Retina (tissue), 1 donor: ENCODE measurements at regions not wholly inside any gene's neighbourhood (a gene's known extent, or its start where the extent isn't known, plus 50 kb on each side); places are given as distances from the start of the nearest gene placed in this dataset.

ENCODE experiments used
- DNase-seq: peaks from one replicate; pipeline ENCODE4 v3.0.0-alpha.2; 2016

DNA sequence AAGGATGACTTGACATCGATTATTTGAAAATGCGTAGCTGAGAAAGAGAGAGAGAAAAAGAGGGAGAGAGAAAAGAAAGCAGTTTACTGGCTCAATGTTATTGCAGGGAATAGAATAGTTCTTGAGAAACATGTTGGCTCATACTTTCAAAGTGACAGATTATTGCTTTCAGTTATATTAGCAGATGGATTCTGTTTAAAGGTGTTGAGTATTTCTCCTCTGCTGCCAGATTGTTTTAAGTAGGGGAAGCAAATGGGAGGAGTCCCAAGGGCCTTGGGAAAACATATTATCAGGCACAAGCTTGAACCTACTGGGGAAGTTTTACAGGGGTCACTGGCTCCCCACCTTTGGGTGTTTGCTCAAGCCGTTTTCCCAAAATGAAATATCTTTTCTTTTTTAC is 203.8 kb upstream of the SRRM4 start:
- DNase-seq, result no peak

GRCh38 chr12:118778077-118778476 is 203.3 kb upstream of the SRRM4 start:
- no peak for DNase-seq

DNA sequence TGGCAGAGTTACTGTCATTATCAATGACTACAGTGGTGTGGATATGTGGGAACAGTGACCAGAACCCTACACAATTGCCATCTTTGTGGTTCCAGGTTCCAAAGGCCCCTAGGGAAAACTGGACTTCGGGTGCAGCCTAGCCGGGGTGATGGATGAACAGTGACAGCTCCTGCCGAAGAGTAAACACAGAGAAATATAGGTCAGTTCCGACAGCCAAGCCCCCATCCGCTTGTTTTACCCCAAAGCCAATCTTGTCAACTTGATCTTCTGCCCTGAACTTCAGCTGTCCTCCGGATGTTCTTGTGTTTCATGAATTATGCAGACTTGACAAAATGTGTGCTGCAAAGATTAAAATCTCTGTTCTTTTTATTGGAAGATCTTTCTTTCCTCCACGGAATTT is 200.4 kb upstream of the SRRM4 start:
- DNase-seq, result peak; percentile 73

DNA sequence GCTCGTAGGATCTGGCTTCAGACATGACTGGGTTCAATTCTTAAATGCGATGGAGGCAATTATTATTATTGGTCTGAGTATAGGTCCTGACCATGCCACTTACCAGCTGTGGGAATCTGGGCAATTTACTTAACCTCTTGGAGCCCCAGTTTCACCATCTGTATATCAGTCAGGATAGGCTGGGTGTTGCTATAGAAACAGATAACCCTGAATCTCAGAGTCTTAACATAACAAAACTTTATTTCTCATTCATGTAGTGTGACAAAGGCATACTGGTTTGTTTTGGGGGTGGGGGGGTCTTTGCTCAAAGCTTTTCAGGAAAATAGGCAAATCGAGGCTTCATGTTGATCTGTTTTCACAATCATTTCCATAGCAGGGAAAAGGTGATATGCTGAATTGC is 199.6 kb upstream of the SRRM4 start:
- no peak for DNase-seq

- no peak for DNase-seq
Measured at GRCh38 chr12:118783703-118784102, 197.6 kb upstream of the SRRM4 start.

DNA sequence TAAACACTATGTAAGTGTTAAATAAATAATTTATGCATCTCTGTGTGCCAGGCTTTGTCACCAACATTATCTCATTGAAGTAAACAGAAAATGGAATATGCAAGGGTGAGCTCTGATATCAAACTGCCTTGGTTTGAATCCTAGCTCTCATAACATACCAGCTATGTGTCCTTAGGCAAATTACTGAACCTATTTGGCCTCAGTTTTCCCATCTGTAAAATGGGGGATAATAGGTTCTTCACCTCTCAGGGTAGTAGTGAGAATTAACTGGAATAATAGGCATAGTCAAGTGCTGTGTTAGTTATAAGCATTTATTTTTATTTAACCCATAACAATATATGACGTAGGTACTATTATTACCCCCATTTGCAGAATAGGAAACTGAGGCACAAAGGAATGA is 190.8 kb upstream of the SRRM4 start:
- no peak for DNase-seq

DNA sequence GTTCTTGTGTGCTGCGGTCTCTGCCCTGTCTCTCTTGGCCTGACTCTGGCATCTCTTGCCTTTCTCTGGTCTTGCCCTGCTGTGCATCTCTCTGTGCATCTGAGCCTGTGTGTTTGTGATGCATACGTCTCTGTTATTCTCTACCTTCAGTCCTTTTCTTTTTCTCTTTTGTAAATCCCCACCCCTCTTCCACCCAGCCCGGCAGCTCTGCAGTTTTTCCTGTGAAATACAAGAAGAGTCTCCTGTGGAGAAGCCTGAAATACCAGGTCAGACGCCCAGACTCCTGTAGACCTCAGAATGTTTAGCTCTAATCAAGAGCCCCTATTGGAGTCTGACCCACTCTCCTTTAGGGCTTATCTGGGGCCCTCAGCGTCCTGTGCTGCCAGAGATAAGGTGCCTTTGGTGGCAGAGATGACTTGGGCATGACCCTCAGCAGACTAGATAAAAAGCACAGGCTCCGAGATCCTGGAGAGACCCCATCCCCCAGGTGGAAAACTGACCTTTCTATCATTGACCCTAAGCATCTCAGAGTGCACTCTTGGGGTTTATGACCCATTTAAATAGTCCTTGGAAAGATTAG is 167.5 kb upstream of the SRRM4 start:
- no peak for DNase-seq

GRCh38 chr12:118816296-118816695 is 165.0 kb upstream of the SRRM4 start:
- no peak for DNase-seq

- DNase-seq, result no peak
Measured at GRCh38 chr12:118821386-118821925, 159.9 kb upstream of the SRRM4 start.

DNA sequence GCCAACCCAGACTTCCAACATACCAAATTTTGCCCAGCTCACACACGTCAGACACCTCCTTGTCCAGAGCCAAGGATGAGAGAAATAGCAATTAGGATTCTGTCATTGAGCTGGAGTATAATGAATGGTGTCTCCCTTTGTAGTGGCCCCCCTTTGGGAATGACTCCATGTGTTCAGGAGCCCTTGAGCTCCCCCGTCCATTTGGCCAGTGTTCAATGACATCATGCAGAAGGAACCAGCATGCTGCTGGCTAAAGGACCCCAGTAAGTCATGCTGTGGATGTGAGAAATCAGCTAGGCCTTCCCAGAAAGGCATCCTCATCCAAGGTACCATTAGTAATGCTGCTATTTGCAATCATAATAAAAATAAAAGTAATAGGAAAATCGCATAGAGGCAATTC is 158.8 kb upstream of the SRRM4 start:
- no peak for DNase-seq

DNA sequence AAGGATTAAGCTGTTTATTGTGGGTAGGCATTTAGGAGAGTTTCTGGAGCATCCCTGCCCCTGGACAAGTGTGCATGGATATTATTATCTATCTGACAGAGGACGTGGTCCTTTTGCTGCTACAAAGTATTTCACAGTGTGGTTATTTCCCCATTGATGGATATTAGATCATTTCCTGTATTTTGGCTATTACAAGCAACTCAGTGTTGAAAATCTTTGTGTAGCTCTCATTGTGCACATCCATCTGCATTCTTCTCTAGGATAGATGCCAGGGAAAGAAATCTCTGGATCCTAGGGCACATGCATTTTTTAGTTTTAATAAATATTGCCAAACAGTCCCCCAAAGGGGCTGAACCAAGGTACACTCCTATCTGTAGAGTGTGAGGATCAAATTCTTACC is 154.3 kb upstream of the SRRM4 start:
- no peak for DNase-seq

GRCh38 chr12:118827606-118828005 is 153.7 kb upstream of the SRRM4 start:
- DNase-seq, result no peak

DNA sequence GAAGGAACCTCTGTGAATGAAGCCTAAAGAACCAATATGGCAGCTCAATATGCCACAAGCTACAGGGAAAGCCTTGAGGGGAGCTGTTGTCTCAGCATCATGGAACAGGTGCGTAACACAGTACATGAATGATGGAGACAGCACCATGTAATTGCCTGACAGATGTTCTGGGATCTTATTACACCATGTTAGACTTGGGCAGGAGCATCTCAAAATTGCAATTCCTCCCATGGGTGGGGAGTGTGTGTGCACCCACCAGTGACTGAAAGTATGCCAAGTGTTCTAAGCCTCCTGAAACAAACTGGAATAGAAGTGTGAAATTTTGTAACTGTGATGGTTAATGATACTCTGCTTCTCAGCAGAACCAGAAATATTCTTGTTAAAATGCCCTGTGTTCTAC is 151.0 kb upstream of the SRRM4 start:
- no peak for DNase-seq

DNA sequence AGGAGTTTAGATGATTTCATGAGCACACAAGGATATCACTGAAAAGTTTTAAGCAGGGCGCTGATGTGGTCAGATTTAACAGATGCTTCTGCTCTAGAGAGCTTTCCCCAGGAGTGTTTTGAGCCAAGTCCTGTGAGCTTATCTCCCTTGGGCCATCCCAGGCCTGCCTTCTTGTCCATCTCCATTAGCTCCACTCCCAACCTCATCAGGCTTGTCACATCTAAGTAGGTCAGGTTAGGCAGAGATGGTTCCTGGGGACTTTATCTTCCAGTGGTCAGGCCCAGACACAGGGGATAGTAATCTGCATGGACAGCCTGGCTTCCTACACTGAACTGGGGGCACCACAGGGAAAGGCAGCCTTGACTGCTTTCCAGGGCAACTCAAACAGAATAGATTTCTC is 145.4 kb upstream of the SRRM4 start:
- DNase-seq, result peak; percentile 56

DNA sequence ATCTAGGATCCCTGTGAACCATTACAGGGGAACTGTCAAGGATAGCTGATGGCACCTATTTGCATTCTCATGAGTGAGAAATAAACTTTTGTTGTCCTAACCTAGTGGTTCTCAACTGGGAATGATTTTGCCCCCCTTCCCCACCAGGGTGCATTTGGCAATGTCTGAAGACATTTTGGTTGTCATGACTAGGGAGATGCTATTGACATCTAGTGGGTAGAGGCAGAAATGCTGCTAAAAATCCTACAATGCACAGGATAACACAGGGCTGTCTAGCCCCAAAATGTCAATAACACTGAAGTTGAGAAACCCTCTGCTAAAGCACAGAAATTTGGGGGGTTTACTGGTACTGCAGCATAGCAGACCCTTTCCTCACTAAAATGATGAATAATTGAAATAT is 140.9 kb upstream of the SRRM4 start:
- no peak for DNase-seq

- DNase-seq, result no peak
Measured at GRCh38 chr12:118840878-118841277, 140.5 kb upstream of the SRRM4 start.

DNA sequence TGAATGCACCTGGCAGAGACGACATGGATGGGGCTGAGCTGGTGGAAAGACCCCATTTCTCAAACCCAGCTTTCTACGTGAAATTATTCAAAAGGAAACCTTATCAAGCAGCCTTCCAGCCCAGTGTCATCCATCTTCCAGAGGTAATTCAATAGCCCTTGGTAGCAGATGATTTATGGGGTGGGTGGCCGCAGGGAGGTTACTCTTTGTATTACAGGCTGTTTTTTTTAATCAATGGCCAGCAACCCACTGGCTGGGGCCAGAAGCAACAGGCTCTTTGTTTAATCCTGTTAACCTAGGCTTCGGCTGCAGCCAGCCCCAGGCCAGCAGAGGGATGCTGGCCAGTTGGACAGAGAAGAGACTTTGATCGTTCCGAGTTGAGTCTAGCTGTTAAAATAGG is 139.8 kb upstream of the SRRM4 start:
- no peak for DNase-seq

- no peak for DNase-seq
Measured at GRCh38 chr12:118842866-118843265, 138.5 kb upstream of the SRRM4 start.

- DNase-seq, result no peak
Measured at GRCh38 chr12:118846416-118846815, 134.9 kb upstream of the SRRM4 start.

- no peak for DNase-seq
Measured at GRCh38 chr12:118850244-118850825, 131.0 kb upstream of the SRRM4 start.

DNA sequence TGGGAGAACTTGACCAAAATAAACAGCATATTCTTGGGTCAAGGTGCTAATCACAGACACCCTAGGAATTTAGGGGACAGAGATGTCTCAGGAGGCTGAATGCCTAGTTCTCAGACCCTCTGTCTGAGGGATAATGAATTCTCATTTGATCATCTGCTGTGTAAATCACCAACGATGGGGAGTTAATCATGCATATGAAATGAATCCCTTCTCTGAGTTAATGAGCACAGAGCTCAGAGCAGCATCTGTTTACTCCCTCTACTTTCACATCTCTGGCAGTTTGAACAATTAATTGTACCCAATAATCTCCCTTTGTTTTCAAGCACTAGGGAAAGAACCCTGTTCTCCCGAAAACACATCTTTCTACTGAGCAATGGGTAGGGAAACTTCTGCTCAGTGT is 129.4 kb upstream of the SRRM4 start:
- peak; percentile 59 for DNase-seq

GRCh38 chr12:118853634-118854033 is 127.7 kb upstream of the SRRM4 start:
- DNase-seq, result no peak

GRCh38 chr12:118855858-118856257 is 125.5 kb upstream of the SRRM4 start:
- DNase-seq, result no peak

DNA sequence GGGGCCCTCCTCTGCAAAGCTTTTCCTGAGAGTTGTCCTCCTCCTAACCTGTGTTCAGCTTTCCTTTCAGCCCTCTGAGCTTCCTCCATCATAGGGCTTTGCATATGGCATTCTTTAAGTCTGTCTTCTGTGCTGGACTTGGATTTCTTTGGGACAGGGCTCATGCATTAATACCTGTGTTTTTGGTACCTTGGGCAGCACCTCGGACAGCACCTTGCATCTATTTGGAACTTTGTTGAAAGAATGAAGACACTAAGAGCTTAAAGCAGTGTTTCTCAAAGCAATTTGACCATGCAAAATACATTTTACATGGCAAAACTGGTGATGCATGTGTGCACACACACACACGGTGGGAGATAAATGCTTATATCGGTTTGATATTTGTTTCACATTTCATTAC is 115.0 kb upstream of the SRRM4 start:
- no peak for DNase-seq

DNA sequence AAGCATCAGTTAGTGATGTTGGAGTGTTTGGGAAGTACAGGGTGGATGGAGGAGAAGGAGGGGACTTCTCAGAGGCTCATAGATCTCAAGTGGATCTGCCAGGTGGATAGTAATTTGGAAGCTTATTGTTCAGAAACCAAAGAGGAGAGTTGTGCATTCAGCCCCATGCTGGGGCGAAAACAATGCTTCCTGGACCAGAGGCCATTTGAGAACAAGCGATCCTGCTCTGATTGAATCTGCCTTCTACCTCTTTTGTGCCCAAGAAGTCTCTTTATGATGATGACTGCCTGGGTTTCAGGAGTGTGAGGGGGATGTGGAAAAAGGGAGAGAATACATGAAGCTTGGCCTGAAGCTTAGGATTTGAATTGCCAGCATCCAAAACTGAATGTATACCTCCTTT is 110.8 kb upstream of the SRRM4 start:
- no peak for DNase-seq
